Heart right ventricle (tissue), 16 donors: ENCODE measurements at regions not wholly inside any gene's neighbourhood (a gene's known extent, or its start where the extent isn't known, plus 50 kb on each side); places are given as distances from the start of the nearest gene placed in this dataset.

ENCODE experiments used
- ATAC-seq, 8 donors: fragments of 200-7000 bp; cut with Tn5 transposase; one replicate each; pipeline ENCODE4 v1.9.1; 2020; ENCODE audit warnings: mild to moderate bottlenecking in 8 of 8, moderate library complexity in 8 of 8, moderate number of reproducible peaks in 1 of 8
- DNase-seq, 2 donors: peaks; one replicate each; pipeline ENCODE4 v3.0.0-alpha.2; 2020
- H3K27ac ChIP-seq, 10 donors: fragments of 200-600 bp; sonication (generic) in 2 of 10; one replicate each; pipeline versions ENCODE4 v1.5.0 to v1.8.0; 2020 to 2022; ENCODE audit warnings: mild to moderate bottlenecking in 3 of 10
- H3K27me3 ChIP-seq, 7 donors: fragments of 200-600 bp; one replicate each; pipeline ENCODE4 v1.8.0; 2021 to 2022; ENCODE audit warnings: mild to moderate bottlenecking in 2 of 7
- H3K36me3 ChIP-seq, 9 donors: fragments of 200-600 bp; sonication (generic) in 1 of 9; one replicate each; pipeline versions ENCODE4 v1.5.0 to v1.8.0; 2020 to 2022; ENCODE audit warnings: mild to moderate bottlenecking in 2 of 9
- H3K4me1 ChIP-seq, 9 donors: fragments of 200-600 bp; sonication (generic) in 1 of 9; one replicate each; pipeline versions ENCODE4 v1.5.0 to v1.8.0; 2020 to 2022; ENCODE audit warnings: mild to moderate bottlenecking in 4 of 9
- H3K4me3 ChIP-seq, 10 donors: fragments of 200-600 bp; sonication (generic) in 2 of 10; one replicate each; pipeline versions ENCODE4 v1.5.0 to v1.8.0; 2020 to 2022; ENCODE audit warnings: mild to moderate bottlenecking in 7 of 10, moderate library complexity in 2 of 10
- H3K9me3 ChIP-seq, 11 donors: fragments of 200-600 bp in 10 of 11; sonication (generic) in 2 of 11; one replicate each; pipeline versions ENCODE4 v1.5.0 to v1.8.0; 2013 to 2022; ENCODE audit warnings: mild to moderate bottlenecking in 2 of 11, control low read depth in 1 of 11, moderate library complexity in 1 of 11
- WGBS, 2 donors: extraction: QIAGEN DNeasy Blood & Tissue Kit; methylation state at CpG; one replicate each; pipeline ENCODE4 v1.1.7; 2013; ENCODE audit warnings: inconsistent platforms in 1 of 2; 5-methylcytosine and 5-hydroxymethylcytosine counted together
- intact Hi-C, 10 donors: fragments of 100-400 bp; cut with DNase I; formaldehyde crosslinking; loops; one replicate each; pipeline versions ENCODE4 v1.11.1 to v1.14.2; 2022
- TF ChIP-seq, protein P1 (sequence below), 9 donors: fragments of 200-600 bp; sonication (generic) in 2 of 9; IDR thresholded peaks; one replicate each; pipeline versions ENCODE4 v1.5.0 to v1.8.0; 2021 to 2022; ENCODE audit warnings: antibody characterized with exemption in 9 of 9, mild to moderate bottlenecking in 5 of 9, moderate library complexity in 1 of 9
- donor health status: Arrhythmogenic right ventricular cardiomyopathy.
- donor health status: ischemic (EF 13 %, LVEDD 7.1; RV severe dilation, severe dysfunction).
- donor health status: healthy with polysubstance abuse.
- donor health status: DM: no; HTN: yes; CAD: no.
- donor health status: DM: no; HTN: no; CAD: no.
- donor health status: ischemic (EF 25% LVEDD 6.9; RV normal size, moderate dysfunction).
- donor health status: ischemic (EF 25% LVEDD 5.7; RV mildly dilated, moderate dysfunction).
- donor health status: healthy.
- donor health status: DM: yes; HTN: yes; CAD: no.
- donor health status: Ischemic cardiomyopathy.
- donor health status: ischemic (EF 35%, LVEDD 5.7; RV mildly dilated, moderate dysfunction).
- donor health status: nonischemic (EF 11% LVEDD 7.7; RV severe dilation, severe dysfunction).
- donor health status: DM: yes; HTN: yes; CAD: no.
- donor health status: PGD.
- donor health status: ischemic (EF 29% LVEDD 5.4; RV normal size, mild dysfunction).
- donor health status: nonischemic (EF 23%, LVEDD 6.1; RV moderate dilation, normal function).

GRCh38 chr7:157073949-157074624 is 63.6 kb upstream of the MNX1 start:
- Histone ChIP-seq H3K27ac (no peak overlapping the region), H3K4me3 (no peak overlapping the region), H3K36me3 (no peaks in the 10 kb centered on the region), H3K9me3 (peaks cover 0 to 14% (median 0%) of the 10 kb centered on the region in 11 donors), H3K27me3 (peaks cover 0 to 77% (median 45%) of the 10 kb centered on the region in 7 donors), H3K4me1 (peaks cover 0 to 4% (median 0%) of the 10 kb centered on the region in 9 donors)
- ATAC-seq: no peak
- DNase-seq: no peak
- intact Hi-C loops: no loop called here
- 90 to 92% methylated on average over 7 of the region's 7 CpGs for WGBS, 2 donors
- TF ChIP-seq, protein P1, sequence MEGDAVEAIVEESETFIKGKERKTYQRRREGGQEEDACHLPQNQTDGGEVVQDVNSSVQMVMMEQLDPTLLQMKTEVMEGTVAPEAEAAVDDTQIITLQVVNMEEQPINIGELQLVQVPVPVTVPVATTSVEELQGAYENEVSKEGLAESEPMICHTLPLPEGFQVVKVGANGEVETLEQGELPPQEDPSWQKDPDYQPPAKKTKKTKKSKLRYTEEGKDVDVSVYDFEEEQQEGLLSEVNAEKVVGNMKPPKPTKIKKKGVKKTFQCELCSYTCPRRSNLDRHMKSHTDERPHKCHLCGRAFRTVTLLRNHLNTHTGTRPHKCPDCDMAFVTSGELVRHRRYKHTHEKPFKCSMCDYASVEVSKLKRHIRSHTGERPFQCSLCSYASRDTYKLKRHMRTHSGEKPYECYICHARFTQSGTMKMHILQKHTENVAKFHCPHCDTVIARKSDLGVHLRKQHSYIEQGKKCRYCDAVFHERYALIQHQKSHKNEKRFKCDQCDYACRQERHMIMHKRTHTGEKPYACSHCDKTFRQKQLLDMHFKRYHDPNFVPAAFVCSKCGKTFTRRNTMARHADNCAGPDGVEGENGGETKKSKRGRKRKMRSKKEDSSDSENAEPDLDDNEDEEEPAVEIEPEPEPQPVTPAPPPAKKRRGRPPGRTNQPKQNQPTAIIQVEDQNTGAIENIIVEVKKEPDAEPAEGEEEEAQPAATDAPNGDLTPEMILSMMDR (IDR thresholded peaks at IDR 0.05): no peak

- intact Hi-C loops: no loop called here
- Histone ChIP-seq H3K9me3 (peaks cover 0 to 9% (median 0%) of the 10 kb centered on the region in 11 donors), H3K4me3 (no peak overlapping the region), H3K27ac (no peak overlapping the region), H3K4me1 (peaks cover 0 to 4% (median 0%) of the 10 kb centered on the region in 9 donors), H3K36me3 (no peaks in the 10 kb centered on the region), H3K27me3 (peaks cover 0 to 88% (median 63%) of the 10 kb centered on the region in 7 donors)
- no peak for DNase-seq
- WGBS, 2 donors: 78 to 80% methylated on average over 6 of the region's 6 CpGs
- TF ChIP-seq, protein P1 (IDR thresholded peaks at IDR 0.05): no peak
- ATAC-seq: no peak
Observed at GRCh38 chr7:157076466-157076865, 62.3 kb upstream of the UBE3C start.

GRCh38 chr7:157077021-157077420 is 61.7 kb upstream of the UBE3C start:
- H3K4me1 ChIP-seq: peaks cover 0 to 4% (median 0%) of the 10 kb centered on the region in 9 donors

DNA sequence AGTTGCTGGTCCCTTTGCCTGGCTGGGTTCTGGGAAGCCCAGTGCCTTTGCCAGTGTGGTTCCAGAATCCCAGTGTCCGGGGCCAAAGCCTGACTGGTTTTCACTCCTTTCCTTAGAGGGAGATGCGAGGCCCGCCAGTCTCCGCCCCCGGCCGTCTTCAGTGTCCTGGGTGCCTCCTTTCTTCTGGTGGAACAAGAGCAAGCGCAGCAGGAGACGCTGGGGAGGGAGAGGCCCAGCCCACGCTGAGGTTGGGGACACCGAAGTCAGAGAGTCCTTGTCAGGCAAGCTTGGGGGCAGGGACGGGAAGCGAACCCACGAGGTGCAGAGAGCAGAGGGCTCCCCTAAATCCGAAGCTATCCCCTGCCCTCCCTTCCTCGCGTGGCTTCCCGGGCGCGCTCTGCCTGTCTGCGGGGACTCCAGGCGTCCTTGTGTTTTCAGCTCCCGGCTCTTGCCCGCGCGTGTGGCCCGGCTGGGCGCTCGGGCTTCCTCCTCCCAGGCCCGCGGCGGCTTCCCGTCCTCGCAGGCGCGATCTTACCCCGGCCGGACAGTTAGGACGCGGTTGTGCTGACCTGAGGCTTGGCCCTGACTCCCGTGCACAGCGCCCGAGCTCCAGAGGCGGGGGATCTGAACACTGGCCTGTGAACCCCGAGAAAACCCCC is 60.6 kb upstream of the UBE3C start:
- peaks cover 0 to 4% (median 0%) of the 10 kb centered on the region in 9 donors for H3K4me1 ChIP-seq
- H3K36me3 ChIP-seq: no peaks in the 10 kb centered on the region
- peaks cover 0 to 15% (median 2%) of the 10 kb centered on the region in 11 donors for H3K9me3 ChIP-seq
- no peak for DNase-seq
- ATAC-seq: no peak
- WGBS, 2 donors: 8% methylated on average over 44 of the region's 44 CpGs
- intact Hi-C loops: no loop called here
- H3K27ac ChIP-seq: no peak overlapping the region
- peaks cover 0 to 87% (median 63%) of the 10 kb centered on the region in 7 donors for H3K27me3 ChIP-seq
- peak overlapping the region in 1 of 10 donors; percentile 5 for H3K4me3 ChIP-seq
- TF ChIP-seq, protein P1 (IDR thresholded peaks at IDR 0.05): no peak

More at GRCh38 chr7:157077021-157077420, 61.7 kb upstream of the UBE3C start:
- H3K27me3 ChIP-seq: peaks cover 0 to 92% (median 66%) of the 10 kb centered on the region in 7 donors
- intact Hi-C loops: no loop called here
- no peak for DNase-seq
- ATAC-seq: no peak
- no peaks in the 10 kb centered on the region for H3K36me3 ChIP-seq
- H3K27ac ChIP-seq: no peak overlapping the region
- no peak overlapping the region for H3K4me3 ChIP-seq
- H3K9me3 ChIP-seq: peaks cover 0 to 9% (median 0%) of the 10 kb centered on the region in 11 donors
- TF ChIP-seq, protein P1 (IDR thresholded peaks at IDR 0.05): no peak
- WGBS, 2 donors: 61 to 67% methylated on average over 11 of the region's 11 CpGs
